ENCODE measurements at regions not wholly inside any gene's neighbourhood (a gene's known extent, or its start where the extent isn't known, plus 50 kb on each side); places are given as distances from the start of the nearest gene placed in this dataset.

GRCh38 chr10:51001587-51001986 lies 72.7 kb upstream of the PRKG1 start:
- no peak for TF ChIP-seq POLR2A (IDR thresholded peaks at IDR 0.05)
- TF ChIP-seq, protein P1, sequence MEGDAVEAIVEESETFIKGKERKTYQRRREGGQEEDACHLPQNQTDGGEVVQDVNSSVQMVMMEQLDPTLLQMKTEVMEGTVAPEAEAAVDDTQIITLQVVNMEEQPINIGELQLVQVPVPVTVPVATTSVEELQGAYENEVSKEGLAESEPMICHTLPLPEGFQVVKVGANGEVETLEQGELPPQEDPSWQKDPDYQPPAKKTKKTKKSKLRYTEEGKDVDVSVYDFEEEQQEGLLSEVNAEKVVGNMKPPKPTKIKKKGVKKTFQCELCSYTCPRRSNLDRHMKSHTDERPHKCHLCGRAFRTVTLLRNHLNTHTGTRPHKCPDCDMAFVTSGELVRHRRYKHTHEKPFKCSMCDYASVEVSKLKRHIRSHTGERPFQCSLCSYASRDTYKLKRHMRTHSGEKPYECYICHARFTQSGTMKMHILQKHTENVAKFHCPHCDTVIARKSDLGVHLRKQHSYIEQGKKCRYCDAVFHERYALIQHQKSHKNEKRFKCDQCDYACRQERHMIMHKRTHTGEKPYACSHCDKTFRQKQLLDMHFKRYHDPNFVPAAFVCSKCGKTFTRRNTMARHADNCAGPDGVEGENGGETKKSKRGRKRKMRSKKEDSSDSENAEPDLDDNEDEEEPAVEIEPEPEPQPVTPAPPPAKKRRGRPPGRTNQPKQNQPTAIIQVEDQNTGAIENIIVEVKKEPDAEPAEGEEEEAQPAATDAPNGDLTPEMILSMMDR (IDR thresholded peaks at IDR 0.05) = peak; percentile 23 to 68 (median 57)

All from adrenal gland (tissue), 5 donors.